GM19455 (cell line): ENCODE measurements at regions not wholly inside any gene's neighbourhood (a gene's known extent, or its start where the extent isn't known, plus 50 kb on each side); places are given as distances from the start of the nearest gene placed in this dataset.
"Not testable (repeated sequence)": the region's sequence is repeated elsewhere in the genome, so short reads cannot be mapped to it uniquely, and the experiment has no call there.

ENCODE experiments used
- ATAC-seq: cut with Tn5 transposase; IDR thresholded peaks from one replicate; pipeline ENCODE4 v1.9.1; 2021; ENCODE audit not compliant: unreplicated experiment

DNA sequence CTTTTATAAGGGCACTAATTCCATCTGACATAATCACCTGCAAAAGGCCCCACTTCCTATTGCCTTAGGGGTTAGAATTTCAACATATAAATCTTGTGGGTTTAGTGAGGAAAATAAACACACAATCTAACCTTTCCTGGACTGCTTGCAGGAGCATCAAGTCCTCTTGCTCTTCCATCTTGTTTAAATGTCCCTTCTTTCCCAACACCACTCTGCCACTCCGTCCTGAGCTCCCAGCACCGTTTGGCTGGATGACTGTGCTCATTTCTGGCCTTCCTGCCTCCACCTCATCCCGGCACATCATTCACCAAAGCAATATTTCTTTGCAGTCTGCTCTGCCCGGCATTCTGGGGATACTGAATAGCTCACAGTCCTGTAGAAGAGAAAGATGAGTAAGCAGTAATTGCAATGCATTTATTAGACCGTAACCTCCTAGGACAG lies 247.8 kb downstream of the BCL2 start:
- no peak for ATAC-seq

DNA sequence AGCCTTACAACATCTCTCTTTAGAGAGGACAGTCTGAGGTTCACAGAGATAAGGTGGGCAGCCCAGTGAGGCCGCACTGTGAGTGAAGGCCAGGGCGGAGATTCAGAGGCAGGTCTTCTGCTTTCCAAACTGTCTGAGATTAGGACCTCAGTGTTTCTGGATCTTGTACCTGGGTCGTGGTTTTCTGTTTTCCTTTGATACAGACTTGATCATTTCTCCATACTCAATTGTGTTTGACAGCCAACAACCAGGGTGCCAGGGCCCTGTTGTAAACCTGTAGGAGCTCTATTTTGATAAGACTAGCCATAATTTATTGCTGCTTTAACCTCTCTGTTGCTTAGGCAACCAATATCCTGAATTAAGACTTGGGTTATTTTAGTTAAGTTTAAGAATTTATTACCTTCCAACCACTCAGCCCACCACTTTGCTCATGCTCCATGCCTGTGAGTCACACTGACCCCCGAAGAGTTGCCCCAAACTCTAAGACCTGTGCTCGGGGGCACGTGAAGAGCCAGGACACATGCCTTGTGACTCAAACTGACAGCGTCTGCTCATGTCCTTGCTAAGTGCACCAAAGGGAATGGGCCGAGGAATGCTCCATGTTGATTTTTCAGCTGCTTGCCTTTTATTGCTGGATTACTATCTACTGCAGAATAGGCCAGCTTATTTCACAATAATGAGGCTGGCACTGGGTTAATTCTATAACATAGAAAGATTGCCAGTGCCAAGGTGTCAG lies 248.6 kb downstream of the BCL2 start:
- ATAC-seq = no peak

DNA sequence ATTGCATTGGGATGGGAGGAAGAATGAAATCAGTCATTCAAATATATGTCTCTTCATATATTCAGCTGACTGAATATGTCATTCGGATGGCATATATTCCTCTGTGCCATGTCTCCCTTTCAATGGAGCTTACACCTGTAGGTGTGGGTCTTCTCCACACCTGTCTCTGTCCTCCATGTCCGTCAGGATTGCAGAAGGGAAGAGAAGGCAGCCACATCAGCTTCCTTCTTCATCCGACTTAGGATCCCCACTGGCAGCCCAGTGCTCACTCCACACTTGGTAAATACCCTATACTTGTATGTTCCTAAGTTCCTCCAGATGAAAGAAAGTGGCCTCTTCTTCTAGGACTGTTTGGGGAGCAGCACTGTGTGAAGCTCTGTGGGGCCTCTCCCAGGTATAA lies 250.1 kb downstream of the BCL2 start:
- no peak for ATAC-seq

DNA sequence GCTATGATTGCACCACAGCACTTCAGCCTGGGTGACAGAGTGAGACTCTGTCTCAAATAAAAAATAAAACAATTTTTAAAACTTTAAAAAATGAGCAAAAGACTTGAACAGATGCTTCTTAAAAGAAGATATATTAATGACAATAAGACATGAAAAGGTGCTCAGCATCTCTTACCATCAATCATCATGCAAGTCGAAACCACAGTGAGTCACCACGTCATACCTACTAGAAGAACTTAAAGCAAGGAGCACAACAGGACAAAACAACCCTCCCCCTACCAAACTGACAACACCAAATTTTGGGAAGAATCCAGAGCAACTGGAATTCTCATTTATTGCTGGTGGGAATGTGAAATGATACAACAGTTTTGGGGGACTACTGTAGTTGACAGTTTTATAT lies 251.6 kb downstream of the BCL2 start:
- ATAC-seq = no peak

DNA sequence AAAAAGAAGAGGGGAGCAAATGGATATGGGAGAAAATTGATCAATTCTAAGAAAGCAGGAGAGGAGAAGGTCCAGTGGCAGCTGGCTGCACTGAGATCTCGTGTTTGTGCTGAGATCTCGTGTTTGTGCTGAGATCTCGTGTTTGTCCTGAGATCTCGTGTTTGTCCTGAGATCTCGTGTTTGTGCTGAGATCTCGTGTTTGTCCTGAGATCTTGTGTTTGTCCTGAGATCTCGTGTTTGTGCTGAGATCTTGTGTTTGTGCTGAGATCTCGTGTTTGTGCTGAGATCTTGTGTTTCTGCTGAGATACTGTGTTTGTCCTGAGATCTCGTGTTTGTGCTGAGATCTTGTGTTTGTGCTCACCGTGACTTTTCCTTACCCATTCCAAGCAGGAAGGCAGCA lies 254.4 kb downstream of the BCL2 start:
- no peak for ATAC-seq

DNA sequence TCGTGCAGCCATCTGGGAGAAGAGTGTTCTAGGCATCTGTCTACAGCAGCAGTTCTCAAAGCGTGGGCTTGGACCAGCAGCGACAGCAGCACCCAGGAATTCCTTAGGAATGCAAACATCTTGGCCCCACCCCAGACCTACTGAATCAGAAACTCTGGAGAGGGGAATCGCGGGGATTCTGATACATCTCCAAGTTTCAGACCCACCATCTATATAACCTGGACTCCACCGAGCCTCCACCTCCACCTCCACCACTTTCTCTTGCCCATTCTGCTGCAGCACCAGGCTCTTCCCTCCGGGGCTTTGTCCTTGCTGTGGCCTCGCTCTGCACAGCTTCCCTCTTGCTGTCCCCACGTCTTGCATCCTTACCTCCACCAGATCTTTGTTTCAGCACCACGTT lies 256.4 kb downstream of the BCL2 start:
- no peak for ATAC-seq

DNA sequence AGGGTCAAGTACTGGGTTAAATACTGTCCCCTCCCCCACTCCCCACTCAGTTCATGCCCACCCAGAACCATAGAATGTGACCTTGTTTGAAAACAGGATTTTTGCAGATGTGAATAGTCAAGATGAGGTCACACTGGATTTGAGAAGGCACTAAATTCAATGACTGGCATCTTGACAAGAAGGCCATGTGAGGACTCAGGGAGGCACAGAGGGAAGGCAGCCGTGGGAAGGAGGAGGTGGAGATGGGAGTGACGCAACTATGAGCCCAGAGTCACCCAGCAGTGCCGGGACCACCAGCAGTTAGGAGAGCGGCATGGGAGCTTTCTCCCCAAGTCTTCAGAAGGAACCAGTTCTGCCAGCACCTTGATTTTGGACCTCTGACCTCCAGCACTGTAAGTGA lies 257.3 kb downstream of the BCL2 start:
- no peak for ATAC-seq

DNA sequence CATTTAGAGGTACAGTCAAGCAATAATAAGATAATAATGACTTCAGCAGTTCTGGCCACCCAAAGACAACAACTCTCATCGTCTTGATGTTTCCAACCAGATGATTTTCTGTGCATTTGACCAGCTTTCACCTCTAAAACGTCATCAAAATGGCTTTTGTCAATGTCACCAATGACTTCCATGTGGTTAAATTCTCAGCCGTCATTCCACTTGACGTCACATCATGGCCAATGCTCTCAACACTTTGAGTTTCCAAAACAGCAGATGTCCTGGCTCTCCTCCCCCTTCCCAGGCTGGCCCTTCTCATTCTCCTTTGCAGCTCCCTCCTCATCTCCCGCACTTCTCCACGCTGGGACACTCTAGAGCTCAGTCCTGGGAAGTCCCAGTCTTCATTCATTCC lies 258.3 kb downstream of the BCL2 start:
- ATAC-seq = no peak

DNA sequence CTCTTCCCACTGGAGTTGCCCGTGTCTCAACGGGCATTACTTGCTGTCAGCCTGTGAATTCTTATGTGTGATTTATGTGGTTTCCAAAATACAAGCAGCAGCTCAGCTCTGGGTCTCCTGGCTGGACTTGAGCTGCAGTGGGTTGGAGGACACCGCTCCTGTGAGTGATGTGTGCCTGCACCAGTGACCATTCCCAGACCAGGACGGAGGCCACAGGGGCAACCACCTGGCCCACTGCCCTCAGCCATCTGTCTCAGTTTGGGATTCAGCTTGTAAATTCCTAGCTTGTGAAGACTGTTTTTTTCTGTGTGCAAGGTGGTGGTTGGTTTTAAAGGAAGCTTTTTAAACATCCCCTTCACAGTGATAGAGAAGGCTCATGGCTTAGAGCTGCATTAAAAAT lies 261.0 kb downstream of the BCL2 start:
- ATAC-seq = no peak

DNA sequence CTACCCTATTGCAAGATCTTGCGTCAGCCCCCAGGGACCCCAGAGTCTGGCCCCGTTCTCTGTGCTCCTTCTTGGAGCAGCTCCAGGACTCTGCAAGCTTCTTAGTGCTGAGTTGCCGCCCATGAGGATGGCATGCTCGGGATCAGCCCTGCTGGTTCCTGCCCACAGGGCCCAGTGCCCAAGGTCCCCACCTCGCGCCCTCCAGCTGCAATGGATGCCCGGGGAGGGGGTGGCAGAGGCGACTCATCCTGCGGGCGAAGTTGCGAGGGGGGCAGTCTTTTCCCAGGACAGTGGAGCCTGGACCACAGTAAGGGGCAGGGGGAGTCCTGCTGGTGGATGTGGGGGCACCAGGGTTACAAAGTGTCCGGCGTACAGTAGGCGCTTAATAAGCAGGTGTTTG lies 261.9 kb downstream of the BCL2 start:
- ATAC-seq = no peak

DNA sequence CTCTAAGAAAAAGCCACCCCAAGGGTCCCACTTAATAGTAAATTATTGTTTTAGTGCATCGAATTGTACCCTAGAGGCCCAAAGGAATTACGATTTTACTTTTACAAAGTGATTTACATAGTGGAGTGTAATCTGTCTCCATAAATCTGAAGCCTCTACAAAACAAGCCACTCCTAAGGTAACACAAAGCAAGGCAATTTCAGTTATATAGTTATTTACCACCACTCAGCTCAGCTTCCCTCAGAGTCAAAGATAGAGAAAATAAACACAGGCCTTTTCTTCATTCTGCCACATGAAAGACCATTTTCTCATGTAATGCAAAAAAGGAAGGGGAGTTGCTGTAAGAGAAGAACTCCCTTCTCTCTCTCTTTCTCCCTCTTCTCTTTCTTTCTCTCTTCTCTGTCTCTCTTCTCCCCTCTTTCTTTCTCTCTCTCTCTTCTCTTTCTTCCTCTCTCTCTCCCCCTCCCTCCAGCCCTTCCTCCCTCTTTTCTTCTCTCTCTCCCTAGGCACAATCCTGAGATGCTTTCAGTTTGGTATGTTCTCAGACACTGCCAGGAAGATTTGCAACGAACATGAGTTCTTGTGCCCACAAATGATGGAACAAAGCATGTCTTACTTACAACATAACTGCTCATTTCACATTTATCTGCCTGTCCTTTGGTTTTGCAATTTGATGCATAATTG lies 264.5 kb downstream of the BCL2 start:
- ATAC-seq = no peak

DNA sequence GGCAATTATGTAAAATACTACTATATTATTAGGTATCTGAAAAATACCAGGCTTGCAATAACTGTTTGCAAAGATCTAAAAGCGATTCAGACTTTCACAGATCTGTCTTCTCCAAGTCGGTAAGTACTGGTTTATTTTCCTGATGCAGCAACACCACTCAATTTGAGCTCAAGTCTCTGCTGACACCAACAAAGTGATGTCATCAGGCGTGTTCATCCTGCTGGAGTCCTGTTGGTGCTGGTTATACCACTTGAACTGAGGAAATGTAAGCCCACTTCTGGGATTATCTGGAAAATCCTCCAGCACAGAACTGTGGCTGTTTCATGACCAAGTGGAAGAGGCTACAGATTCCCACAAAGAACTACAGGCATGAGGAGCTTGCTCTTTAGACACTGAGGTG lies 267.6 kb downstream of the BCL2 start:
- no peak for ATAC-seq

DNA sequence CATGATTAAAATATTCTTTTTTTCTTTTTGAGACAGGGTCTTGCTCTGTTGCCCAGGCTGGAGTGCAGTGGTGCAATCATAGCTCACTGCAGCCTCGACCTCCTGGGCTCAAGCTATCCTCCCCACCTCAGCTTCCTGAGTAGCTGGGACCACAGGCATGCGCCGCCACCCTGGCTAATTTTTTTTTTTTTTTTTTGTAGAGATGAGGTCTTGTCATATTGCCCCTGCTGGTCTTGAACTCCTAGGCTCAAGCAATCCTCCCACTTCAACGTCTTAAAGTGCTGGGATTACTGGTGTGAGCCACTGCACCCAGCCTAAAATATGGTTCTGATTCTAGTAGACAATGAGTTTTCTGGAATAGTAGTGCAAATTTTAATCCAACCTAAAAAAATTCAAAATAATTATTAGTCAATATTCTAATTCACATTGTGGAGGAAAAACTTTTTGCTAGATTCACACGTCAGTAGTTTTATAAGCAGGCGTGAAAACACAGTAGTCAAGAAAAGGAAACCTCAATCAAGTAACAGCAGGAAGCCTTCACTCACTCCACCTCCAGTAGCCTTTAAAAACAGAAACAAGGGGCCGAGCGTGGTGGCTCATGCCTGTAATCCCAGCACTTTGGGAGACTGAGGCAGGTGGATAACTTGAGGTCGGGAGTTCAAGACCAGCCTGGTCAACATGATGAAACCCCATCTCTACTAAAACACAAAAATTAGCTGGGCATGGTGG lies 268.7 kb downstream of the BCL2 start:
- not testable (repeated sequence) for ATAC-seq

DNA sequence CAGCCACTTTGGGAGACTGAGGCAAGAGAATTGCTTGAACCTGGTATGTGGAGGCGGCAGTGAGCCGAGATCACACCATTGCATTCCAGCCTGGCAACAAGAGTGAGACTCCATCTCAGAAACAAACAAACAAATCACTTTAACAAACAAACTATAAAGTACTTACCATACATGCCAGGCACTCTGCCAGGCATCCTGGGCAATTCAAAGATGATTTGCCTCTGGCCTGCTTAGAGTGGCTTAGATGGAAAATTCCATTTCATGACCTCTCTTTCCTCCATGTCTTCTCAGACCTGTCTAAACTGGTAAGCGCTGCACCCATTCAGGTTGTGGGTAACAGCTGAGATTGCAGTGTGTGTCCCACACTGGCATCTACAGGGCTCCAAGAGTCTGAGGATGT lies 273.2 kb downstream of the BCL2 start:
- ATAC-seq = no peak

DNA sequence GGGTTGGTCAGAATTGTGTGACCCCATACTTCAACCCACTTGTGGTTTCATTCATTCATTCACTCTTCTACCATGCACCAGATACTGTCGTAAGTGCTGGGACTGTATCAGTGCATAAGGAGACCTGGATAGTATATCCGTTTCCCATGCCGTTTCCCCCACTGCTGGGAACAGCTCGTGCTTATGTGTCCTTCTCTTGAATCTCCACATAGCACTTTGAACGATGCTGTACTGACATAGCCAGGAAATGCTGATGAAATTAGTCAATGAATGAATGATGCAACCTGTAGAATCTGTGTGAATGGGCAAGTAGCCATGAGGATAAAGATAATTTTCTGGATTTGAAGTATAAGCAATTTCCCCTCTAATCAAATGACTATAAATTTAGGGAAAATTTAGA lies 276.1 kb downstream of the BCL2 start:
- ATAC-seq = no peak

DNA sequence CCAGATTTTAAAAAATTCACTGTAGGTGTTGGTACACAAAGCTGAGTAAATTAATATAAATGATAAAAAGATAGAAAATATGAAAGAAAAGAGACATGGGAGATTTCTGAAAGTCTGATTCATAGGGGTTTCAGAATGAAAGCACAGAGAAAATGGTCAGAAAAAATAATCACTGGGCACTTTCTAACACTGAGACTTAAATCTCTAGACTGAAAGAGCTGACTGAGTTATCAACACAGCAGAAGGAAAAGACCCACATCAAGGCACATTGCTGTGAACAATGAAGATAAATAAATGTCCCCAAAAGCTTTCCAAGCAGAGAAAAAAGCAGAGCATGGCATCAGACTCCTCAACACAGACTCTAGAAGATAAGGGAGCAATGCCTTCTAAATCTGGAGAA lies 277.2 kb downstream of the BCL2 start:
- ATAC-seq = no peak

DNA sequence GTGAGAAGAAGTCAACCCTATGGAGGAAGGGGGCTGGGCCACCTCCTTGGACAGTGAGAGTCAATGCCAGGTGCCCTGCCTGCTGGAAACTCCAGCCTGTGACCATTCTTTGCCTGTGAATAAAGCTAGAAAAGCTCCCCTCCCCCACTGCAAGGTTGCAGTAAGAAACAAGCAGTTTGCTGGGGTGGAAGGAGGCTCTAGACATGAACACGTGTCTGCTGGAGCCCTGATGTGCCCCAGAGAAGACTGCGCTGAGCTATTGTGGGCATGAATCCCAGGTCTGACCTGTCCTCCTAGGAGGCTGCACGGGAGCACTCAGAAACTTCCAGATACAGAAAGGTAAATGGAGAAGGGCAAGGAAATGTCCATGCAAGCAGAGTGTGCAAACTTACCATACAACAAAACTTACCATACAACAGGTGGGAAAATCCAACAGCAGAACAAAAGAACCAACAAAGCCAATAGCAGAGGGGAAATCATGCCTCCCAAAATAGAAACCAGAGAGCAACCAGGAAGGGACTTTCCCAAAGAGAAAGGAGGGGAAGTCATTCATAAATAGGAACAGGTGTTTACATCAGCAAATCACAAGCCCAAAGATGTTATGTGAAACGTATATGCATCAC lies 278.7 kb downstream of the BCL2 start:
- peak; percentile 58 for ATAC-seq

DNA sequence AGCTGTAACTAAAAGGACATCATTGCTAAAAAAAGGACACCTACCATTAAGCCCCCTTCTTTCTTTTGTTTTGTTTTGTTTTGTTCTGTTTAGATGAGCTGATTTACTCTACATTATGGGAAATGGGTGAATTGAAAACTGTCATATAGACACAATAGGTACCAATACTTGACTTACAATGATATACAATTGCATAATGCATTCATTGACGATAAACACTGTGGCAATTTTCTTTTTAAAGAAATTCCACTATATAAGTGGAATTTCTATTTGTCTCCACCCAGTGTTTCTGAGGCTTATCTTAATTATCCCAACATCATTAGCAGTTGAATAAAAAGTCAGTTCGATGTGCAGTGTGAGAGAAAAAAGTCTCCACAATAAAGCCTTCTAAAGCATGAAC lies 282.1 kb downstream of the BCL2 start:
- no peak for ATAC-seq

DNA sequence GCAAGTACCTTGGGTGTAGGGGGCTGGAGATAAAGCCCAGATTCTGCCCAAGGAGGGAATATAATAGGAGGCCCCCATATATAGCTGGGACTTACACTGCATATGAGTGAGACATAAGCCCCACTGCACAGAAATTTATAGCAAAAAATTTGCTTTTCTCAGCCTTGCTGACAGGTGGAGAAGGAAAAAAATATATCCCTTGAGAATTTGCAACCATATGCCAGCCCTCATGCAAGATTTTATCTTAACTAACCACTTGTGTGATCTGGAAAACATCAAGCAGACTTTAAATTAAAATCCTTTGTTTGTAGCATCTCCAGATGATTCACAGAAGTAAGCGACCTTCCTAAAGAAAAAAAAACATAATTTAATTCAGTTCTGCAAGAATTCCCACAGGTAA lies 288.2 kb downstream of the BCL2 start:
- no peak for ATAC-seq
